PFSK-1 (cell line): ENCODE measurements at regions not wholly inside any gene's neighbourhood (a gene's known extent, or its start where the extent isn't known, plus 50 kb on each side); places are given as distances from the start of the nearest gene placed in this dataset.

Experiments
- POLR2AphosphoS5 ChIP-seq: IDR thresholded peaks from 2 replicates; pipeline ENCODE4 v1.6.1; 2012; ENCODE audit warnings: low read depth, mild to moderate bottlenecking, control low read depth, low read length, moderate library complexity
- SIN3A ChIP-seq: IDR thresholded peaks from 2 replicates; pipeline ENCODE4 v1.6.1; 2012; ENCODE audit warnings: mild to moderate bottlenecking, low read length, moderate library complexity, borderline replicate concordance; ENCODE audit not compliant: insufficient read depth

GRCh38 chr10:61542596-61542995 lies 89.4 kb upstream of the TMEM26 start:
- TF ChIP-seq POLR2AphosphoS5 (no peak), SIN3A (no peak)
